GM23338 (cell line): ENCODE measurements at regions not wholly inside any gene's neighbourhood (a gene's known extent, or its start where the extent isn't known, plus 50 kb on each side); places are given as distances from the start of the nearest gene placed in this dataset.

ENCODE experiments used
- ATAC-seq: fragments of 200-7000 bp; cut with Tn5 transposase; 3 replicates; pipeline ENCODE4 v1.9.1; 2020
- DNase-seq: peaks from one replicate; pipeline ENCODE4 v3.0.0-alpha.2; 2015; ENCODE audit warnings: low spot score
- H2AFZ ChIP-seq: fragments of 200-600 bp; sonication (generic); 2 replicates; pipeline ENCODE4 v1.8.0; 2016; ENCODE audit warnings: antibody characterized with exemption, mild to moderate bottlenecking, moderate library complexity
- H3F3A ChIP-seq: fragments of 200-600 bp; sonication (generic); replicated peaks from 2 replicates; pipeline ENCODE4 v1.8.0; 2017; ENCODE audit warnings: antibody characterized with exemption, mixed run types, low read depth
- H3K27ac ChIP-seq: fragments of 200-600 bp; sonication (generic); 2 replicates; pipeline ENCODE4 v1.6.1; 2016; ENCODE audit warnings: low read depth
- H3K27me3 ChIP-seq: fragments of 200-600 bp; sonication (generic); 2 replicates; pipeline ENCODE4 v1.8.0; 2016; ENCODE audit warnings: mild to moderate bottlenecking, mixed run types, moderate library complexity; ENCODE audit not compliant: insufficient read depth
- H3K36me3 ChIP-seq: fragments of 200-600 bp; sonication (generic); 2 replicates; pipeline ENCODE4 v1.8.0; 2016; ENCODE audit warnings: mild to moderate bottlenecking; ENCODE audit not compliant: insufficient read depth
- H3K4me1 ChIP-seq: fragments of 200-600 bp; sonication (generic); 2 replicates; pipeline ENCODE4 v1.8.0; 2016; ENCODE audit warnings: mild to moderate bottlenecking, moderate library complexity; ENCODE audit not compliant: insufficient read depth
- H3K4me2 ChIP-seq: fragments of 200-600 bp; sonication (generic); 2 replicates; pipeline ENCODE4 v1.7.1; 2017; ENCODE audit warnings: mixed run types
- H3K4me3 ChIP-seq: fragments of 200-600 bp; sonication (generic); 2 replicates; pipeline ENCODE4 v1.6.1; 2016; ENCODE audit warnings: mixed run types
- H3K79me2 ChIP-seq: fragments of 200-600 bp; sonication (generic); replicated peaks from 2 replicates; pipeline ENCODE4 v1.8.0; 2017; ENCODE audit warnings: mild to moderate bottlenecking; ENCODE audit not compliant: insufficient read depth
- H3K9me2 ChIP-seq: fragments of 200-600 bp; sonication (generic); 2 replicates; pipeline ENCODE4 v1.8.0; 2017; ENCODE audit not compliant: insufficient read depth
- H4K20me1 ChIP-seq: fragments of 200-600 bp; sonication (generic); replicated peaks from 2 replicates; pipeline ENCODE4 v1.8.0; 2017; ENCODE audit warnings: mild to moderate bottlenecking; ENCODE audit not compliant: insufficient read depth
- H3K27ac Mint-ChIP-seq: 2 replicates; pipeline ENCODE4 v1.8.0; 2020; ENCODE audit warnings: inconsistent platforms, mild to moderate bottlenecking, moderate library complexity, mixed read lengths
- H3K27me3 Mint-ChIP-seq: 3 replicates; pipeline ENCODE4 v1.8.0; 2022; ENCODE audit warnings: low read depth, mild to moderate bottlenecking, moderate library complexity, mixed read lengths, inconsistent platforms; ENCODE audit not compliant: insufficient read depth, poor library complexity
- H3K36me3 Mint-ChIP-seq: 3 replicates; pipeline ENCODE4 v1.8.0; 2021; ENCODE audit warnings: low read depth, mild to moderate bottlenecking, inconsistent platforms, moderate library complexity, mixed read lengths
- H3K4me1 Mint-ChIP-seq: 3 replicates; pipeline ENCODE4 v1.8.0; 2020; ENCODE audit warnings: mild to moderate bottlenecking, inconsistent platforms, mixed read lengths
- H3K4me3 Mint-ChIP-seq: 3 replicates; pipeline ENCODE4 v1.8.0; 2021; ENCODE audit warnings: moderate library complexity, mild to moderate bottlenecking, inconsistent platforms, mixed read lengths
- H3K9me3 Mint-ChIP-seq: 3 replicates; pipeline ENCODE4 v1.8.0; 2020; ENCODE audit warnings: moderate library complexity, mild to moderate bottlenecking, inconsistent platforms, mixed read lengths
- CREB1 ChIP-seq: fragments of 250-450 bp; sonication (Bioruptor Pico); IDR thresholded peaks from 2 replicates; pipeline ENCODE4 v1.5.0; 2020; ENCODE audit warnings: low read depth, mild to moderate bottlenecking, moderate library complexity
- EZH2 ChIP-seq: fragments of 200-600 bp; sonication (generic); IDR thresholded peaks from one replicate; pipeline ENCODE4 v1.8.0; 2017; ENCODE audit warnings: antibody characterized with exemption, mild to moderate bottlenecking, low read depth; ENCODE audit not compliant: unreplicated experiment
- EZH2phosphoT487 ChIP-seq: fragments of 200-600 bp; sonication (generic); IDR thresholded peaks from one replicate; pipeline ENCODE4 v1.8.1; 2018; ENCODE audit warnings: antibody characterized with exemption; ENCODE audit not compliant: unreplicated experiment
- JUNB ChIP-seq: IDR thresholded peaks from one replicate; pipeline ENCODE4 v1.6.1; 2016; ENCODE audit warnings: antibody characterized with exemption; ENCODE audit not compliant: unreplicated experiment
- NANOG ChIP-seq: IDR thresholded peaks from 2 replicates; pipeline ENCODE4 v1.6.1; 2016; ENCODE audit warnings: antibody characterized with exemption, borderline replicate concordance
- POLR2AphosphoS5 ChIP-seq: IDR thresholded peaks from 2 replicates; pipeline ENCODE4 v1.6.1; 2016; ENCODE audit warnings: antibody characterized with exemption, low read depth
- STAT1 ChIP-seq: IDR thresholded peaks from one replicate; pipeline ENCODE4 v1.6.1; 2016; ENCODE audit warnings: antibody characterized with exemption; ENCODE audit not compliant: unreplicated experiment
- TF ChIP-seq, protein P1 (sequence below): IDR thresholded peaks from one replicate; pipeline ENCODE4 v1.6.1; 2018; ENCODE audit warnings: antibody characterized with exemption; ENCODE audit not compliant: unreplicated experiment
- TF ChIP-seq, protein P2 (sequence below), 2 experiments: fragments of 200-600 bp in 1 of 2; sonication (generic) in 1 of 2; conservative IDR thresholded peaks; 2 replicates each; pipeline versions ENCODE4 v1.5.1 to v1.6.1; 2016 to 2017; ENCODE audit warnings: antibody characterized with exemption in 2 of 2, low read depth in 2 of 2, mild to moderate bottlenecking in 2 of 2, moderate library complexity in 1 of 2

- TF ChIP-seq, protein P1, sequence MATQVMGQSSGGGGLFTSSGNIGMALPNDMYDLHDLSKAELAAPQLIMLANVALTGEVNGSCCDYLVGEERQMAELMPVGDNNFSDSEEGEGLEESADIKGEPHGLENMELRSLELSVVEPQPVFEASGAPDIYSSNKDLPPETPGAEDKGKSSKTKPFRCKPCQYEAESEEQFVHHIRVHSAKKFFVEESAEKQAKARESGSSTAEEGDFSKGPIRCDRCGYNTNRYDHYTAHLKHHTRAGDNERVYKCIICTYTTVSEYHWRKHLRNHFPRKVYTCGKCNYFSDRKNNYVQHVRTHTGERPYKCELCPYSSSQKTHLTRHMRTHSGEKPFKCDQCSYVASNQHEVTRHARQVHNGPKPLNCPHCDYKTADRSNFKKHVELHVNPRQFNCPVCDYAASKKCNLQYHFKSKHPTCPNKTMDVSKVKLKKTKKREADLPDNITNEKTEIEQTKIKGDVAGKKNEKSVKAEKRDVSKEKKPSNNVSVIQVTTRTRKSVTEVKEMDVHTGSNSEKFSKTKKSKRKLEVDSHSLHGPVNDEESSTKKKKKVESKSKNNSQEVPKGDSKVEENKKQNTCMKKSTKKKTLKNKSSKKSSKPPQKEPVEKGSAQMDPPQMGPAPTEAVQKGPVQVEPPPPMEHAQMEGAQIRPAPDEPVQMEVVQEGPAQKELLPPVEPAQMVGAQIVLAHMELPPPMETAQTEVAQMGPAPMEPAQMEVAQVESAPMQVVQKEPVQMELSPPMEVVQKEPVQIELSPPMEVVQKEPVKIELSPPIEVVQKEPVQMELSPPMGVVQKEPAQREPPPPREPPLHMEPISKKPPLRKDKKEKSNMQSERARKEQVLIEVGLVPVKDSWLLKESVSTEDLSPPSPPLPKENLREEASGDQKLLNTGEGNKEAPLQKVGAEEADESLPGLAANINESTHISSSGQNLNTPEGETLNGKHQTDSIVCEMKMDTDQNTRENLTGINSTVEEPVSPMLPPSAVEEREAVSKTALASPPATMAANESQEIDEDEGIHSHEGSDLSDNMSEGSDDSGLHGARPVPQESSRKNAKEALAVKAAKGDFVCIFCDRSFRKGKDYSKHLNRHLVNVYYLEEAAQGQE: no peak
- no peak for TF ChIP-seq POLR2AphosphoS5
- TF ChIP-seq, protein P2, sequence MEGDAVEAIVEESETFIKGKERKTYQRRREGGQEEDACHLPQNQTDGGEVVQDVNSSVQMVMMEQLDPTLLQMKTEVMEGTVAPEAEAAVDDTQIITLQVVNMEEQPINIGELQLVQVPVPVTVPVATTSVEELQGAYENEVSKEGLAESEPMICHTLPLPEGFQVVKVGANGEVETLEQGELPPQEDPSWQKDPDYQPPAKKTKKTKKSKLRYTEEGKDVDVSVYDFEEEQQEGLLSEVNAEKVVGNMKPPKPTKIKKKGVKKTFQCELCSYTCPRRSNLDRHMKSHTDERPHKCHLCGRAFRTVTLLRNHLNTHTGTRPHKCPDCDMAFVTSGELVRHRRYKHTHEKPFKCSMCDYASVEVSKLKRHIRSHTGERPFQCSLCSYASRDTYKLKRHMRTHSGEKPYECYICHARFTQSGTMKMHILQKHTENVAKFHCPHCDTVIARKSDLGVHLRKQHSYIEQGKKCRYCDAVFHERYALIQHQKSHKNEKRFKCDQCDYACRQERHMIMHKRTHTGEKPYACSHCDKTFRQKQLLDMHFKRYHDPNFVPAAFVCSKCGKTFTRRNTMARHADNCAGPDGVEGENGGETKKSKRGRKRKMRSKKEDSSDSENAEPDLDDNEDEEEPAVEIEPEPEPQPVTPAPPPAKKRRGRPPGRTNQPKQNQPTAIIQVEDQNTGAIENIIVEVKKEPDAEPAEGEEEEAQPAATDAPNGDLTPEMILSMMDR (conservative IDR thresholded peaks at IDR 0.05; ENCODE audit: low read depth in 2 of 2): no peak
Observed at GRCh38 chr7:25545124-25546008, 317.1 kb upstream of the NPVF start (continued).

DNA sequence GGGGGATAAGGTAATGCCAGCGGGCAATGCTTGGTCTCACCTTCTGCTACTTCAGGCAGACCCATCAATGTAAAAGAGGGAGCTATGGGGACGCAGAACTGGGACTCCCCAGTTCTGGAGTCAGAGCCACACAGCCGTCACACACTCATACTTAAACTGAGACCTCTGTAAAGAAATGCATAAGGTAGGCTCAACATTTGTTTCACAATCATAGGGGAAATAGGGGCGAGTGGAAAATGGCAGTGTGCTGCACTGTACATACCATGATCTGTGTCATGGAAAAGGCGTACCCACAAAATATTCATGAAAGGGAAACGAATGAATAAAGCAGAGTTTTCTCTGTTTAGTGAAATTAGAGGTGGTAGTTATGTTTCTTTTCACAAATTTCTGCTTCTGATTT, 318.0 kb upstream of the NPVF start:
- Mint-ChIP-seq H3K4me3 (no peak overlapping the region), H3K27ac (no peak overlapping the region), H3K9me3 (no peaks in the 10 kb centered on the region), H3K27me3 (peaks cover 3% of the 10 kb centered on the region), H3K4me1 (no peaks in the 10 kb centered on the region), H3K36me3 (no peaks in the 10 kb centered on the region)
- TF ChIP-seq EZH2phosphoT487: no peak
- no peak for TF ChIP-seq STAT1
- TF ChIP-seq, protein P1: no peak
- no peak for TF ChIP-seq CREB1 (CRISPR knock-in tag)
- TF ChIP-seq NANOG: no peak
- no peak for TF ChIP-seq EZH2
- no peak for TF ChIP-seq JUNB
- TF ChIP-seq, protein P2 (conservative IDR thresholded peaks at IDR 0.05; ENCODE audit: low read depth in 2 of 2): no peak
- DNase-seq (no peak), ATAC-seq (no peak)
- H3K9me2 ChIP-seq: no peaks in the 10 kb centered on the region
- no peak overlapping the region for H3K27ac ChIP-seq
- no peaks in the 10 kb centered on the region for H3K79me2 ChIP-seq
- no peaks in the 10 kb centered on the region for H3F3A ChIP-seq
- no peaks in the 10 kb centered on the region for H4K20me1 ChIP-seq
- no peak overlapping the region for H3K4me2 ChIP-seq
- H2AFZ ChIP-seq: no peak overlapping the region
- H3K27me3 ChIP-seq: no peaks in the 10 kb centered on the region
- H3K4me3 ChIP-seq: no peak overlapping the region
- H3K4me1 ChIP-seq: no peaks in the 10 kb centered on the region
- no peaks in the 10 kb centered on the region for H3K36me3 ChIP-seq
